CD4-positive, alpha-beta T cell treated with Interleukin-12 subunit alpha and Interleukin-12 subunit beta, for 1 hour (primary cell): ENCODE measurements at regions not wholly inside any gene's neighbourhood (a gene's known extent, or its start where the extent isn't known, plus 50 kb on each side); places are given as distances from the start of the nearest gene placed in this dataset.
"Not testable (repeated sequence)": the region's sequence is repeated elsewhere in the genome, so short reads cannot be mapped to it uniquely, and the experiment has no call there.

ENCODE experiments used
- DNase-seq: peaks from one replicate; pipeline ENCODE4 v3.0.0-alpha.2; 2020

DNA sequence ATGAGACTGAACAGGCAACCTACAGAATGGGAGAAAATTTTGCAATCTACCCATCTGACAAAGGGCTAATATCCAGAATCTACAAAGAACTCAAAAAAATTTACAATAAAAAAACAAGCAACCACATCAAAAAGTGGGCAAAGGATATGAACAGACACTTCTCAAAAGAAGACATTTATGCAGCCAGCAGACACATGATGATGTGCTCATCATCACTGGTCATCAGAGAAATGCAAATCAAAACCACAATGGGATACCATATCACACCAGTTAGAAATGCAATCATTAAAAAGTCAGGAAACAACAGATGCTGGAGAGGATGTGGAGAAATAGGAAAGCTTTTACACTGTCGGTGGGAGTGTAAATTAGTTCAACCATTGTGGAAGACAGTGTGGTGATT lies 51.7 kb upstream of the PAXBP1 start:
- not testable (repeated sequence) for DNase-seq

DNA sequence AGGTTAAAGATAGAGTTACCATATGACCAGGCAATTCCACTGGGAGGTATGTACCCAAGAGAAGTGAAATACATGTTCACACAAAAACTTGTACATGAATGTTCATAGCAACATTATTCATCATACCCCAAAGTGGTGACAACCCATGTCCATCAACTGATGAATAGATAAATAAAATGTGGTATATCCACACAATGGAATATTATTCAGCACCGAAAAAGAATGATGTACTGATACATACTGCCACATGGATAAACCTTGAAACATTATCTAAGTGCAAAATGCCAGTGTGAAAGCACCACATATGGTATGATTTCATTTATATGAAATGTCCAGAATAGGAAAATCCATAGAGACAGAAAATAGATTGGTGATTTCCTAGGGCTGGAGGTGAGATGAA lies 53.4 kb upstream of the PAXBP1 start:
- DNase-seq = no peak

DNA sequence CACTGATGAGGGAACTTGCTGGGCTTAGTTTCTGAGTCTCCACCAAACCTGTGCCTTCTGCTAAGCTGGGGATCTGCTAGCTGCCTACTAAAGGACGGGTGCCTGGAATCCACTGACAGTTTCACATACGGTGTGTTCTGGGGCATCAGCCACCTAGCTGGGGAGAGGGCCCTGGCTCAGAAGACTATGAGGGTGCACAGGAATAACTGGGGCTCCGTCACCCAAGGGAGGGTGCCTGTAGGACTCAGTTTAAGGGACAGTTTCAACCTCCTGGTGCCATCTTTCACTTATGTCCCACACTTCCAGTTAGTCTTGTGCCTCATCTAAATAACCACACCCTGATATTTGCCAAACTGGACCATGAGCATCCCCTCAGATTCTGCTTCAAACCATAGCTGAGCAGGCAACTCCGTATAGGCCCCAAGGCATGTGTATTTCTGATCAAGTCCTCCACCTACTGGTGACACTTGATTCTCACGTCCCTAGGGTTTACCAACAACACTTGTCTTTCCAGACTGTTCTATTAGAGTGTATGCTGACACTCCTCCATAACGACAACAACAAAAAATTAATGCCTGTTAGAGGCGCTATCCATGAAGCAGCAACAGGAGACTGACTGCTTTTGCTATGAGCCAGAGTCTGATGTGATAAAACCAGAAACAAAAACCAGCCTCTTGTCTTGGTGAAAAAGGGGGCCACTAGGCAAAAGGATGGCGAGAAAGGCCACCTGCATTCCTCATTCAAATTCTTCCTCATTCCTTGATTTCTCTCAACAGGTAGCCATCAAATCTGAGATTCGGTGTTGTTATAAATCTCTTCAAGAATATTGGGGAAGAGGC lies 55.0 kb upstream of the PAXBP1 start:
- DNase-seq = peak; percentile 48

DNA sequence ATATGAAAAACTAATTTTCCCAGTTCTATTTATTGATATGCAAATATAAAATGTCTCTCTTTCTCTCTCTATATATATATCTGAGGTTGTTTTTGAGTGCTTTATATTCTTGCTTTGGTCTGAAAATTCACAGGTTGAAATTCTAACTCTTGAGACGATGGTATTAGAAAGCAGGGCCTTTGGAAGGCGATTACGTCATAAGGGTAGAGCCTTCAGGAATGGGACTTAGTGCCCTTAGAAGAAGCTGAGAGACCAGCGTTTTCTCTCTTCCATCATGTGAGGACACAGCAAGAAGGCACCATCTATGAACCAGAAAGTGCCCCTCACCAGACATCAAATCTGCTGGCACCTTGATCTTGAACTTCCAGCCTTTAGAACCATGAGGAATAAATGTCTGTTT lies 57.4 kb upstream of the PAXBP1 start:
- DNase-seq = no peak

DNA sequence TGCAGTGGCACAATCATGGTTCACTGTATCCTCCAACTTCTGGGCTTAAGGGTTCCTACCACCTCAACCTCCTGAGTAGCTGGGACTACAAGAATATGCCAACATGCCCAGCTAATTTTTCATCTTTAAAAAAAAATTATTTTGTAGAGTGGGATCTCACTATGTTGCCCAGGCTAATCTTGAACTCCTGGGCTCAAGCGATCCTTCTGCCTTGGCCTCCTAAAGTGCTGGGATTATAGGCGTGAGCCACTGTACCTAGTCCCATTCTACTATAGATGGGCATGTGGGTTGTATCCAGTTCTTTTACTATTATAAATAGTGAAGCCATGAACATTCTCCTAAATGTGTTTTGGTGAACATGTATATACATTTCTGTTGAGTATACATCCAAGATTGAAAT lies 57.9 kb upstream of the PAXBP1 start:
- no peak for DNase-seq

DNA sequence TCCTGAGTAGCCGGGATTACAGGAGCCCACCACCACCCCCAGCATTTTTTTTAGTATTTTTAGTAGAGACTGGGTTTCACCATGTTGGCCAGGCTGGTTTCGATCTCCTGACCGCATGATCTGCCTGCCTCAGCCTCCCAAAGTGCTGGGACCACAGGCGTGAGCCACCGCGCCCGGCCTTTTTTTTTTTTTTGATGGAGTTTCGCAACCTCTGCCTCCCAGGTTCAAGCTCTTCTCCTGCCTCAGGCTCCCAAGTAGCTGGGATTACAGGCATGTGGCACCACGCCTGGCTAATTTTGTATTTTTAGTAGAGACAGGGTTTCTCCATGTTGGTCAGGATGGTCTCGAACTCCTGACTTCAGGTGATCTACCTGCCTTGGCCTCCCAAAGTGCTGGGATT lies 60.2 kb upstream of the PAXBP1 start:
- DNase-seq = not testable (repeated sequence)

DNA sequence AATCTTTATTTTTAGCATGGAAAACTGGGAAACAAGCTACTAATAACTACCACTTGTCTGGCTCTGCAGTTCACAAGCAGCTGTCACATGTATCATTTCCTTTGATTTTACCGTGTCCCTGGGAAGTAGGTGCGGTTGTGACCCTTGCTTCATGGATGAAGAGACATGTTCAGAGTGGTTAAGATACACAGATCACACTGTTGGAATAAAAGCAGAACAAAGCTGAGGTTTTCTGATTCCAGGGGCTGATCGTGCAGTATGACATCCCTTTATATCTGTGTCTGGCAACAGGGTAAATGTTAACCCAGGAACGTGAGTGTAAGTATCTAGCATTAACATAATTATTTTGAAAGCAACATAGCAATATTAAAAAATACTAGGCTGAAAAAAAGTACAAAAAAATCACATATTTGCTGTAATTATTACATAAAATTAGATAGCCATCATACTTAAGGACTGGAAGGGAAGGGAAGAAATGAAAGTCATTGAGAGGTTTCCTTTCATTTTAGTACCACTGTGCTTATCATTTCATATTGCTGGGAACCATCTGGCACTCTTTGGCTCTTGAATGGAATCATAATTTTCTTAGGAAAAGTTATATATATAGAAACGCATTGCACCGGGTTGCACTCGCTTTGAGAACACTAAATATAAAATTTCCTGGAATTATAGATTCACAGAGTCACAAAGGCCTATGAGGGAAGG lies 62.8 kb upstream of the PAXBP1 start:
- DNase-seq = no peak

DNA sequence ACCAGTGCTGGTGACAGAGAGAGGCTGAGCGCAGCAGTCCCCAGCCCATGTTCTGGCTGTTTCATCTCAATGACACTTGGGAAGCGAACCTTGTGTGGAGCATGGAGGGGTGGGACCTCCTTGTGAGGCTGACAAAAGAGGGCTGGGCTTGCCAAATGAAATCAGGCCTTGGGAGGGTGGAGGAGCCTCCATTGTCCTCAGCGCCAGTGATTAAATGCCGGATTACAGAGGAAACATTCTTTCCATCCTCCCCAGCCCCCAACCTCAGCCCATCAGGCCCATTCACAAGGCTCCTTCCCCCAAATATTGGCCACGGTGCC lies 63.3 kb upstream of the PAXBP1 start:
- DNase-seq = no peak

DNA sequence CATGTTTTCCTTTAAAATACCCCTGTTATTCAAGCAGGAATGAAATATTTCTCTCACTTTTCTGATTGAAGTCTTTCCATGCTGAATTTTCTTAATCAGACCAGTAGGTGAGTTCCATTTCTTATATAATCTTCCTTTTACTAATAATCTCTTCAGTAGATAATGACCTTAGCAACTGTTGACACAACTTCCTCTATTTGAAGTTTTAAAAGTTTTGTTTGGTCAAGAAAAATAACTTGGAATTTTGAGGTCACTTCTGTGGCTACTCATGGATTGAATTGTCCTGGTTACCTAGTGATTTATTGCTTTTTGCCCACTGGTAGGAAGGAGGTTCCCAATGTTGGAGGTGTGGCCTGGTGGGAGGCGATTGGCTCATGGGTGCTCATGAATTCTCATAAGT lies 70.6 kb upstream of the PAXBP1 start:
- DNase-seq = no peak

DNA sequence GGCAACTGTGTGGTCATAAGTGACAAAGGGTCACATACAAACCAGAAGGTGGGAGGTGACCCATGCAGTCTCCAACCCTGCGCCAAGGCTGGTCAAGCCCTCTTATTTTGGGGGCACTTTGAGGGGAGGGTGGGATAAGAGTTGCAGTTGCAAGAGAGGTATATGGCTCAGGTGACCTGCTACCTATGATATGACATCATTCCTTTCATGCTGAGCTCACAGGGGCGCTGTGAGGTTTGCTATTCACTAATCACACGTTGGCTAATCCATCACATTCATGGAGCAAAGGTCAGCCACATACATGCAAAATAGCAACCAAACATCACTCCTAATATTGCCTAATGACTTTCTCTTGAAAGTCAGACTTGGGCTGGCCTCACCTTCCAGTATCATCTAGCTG lies 72.0 kb upstream of the PAXBP1 start:
- no peak for DNase-seq

DNA sequence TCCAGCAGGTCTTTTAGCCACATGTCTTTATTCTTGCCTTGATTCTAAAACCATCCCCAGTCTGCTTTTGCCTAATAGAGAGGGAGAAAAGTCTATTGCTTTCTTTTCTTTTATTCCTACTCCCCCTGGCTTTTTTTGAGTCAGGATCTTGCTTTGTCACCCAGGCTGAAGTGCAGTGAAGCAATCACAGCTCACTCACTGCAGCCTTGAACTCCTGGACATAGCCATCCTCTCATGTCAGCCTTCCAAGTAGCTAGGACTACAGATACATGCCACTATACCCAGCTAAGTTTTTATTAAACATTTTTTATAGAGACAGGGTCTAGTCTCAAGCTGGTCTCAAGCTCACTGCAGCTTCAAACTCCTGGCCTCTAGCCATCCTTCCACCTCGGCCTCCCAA lies 72.5 kb upstream of the PAXBP1 start:
- no peak for DNase-seq

DNA sequence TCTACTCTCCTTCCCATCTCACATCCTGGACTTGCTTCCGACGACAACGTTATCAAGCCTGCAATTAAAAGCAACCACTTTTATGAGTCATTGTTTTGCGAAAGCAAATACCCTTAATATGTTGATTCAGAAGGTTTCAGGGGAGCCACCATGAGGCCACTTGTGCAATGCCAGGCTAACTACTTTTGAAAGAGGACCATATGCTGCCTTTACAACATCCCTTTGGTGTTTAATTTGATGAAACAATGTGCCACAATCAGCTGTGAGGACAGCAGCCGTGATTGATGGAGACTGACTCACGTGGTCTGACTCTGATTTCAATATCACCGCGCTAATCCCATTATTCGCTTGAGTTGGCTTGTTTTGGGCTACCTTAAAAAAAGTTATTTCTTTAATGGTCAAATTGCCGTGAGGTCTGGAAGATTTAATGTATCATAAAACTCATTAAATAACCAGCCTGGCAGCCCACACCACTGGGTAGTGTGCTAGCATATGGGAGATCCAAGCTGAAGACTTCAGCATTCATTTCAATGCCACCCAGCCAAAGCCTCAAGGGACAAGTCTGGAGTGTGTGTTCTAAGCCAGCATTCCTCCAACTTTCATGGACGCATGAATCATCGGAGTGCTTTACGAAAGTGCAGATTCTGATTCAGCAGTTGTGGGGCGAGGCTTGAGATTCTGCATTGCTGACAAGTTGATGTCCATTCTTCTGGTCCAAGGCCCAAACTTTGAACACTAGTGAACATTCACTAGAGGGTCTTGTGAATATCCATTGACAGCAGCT lies 73.3 kb upstream of the PAXBP1 start:
- DNase-seq = no peak

DNA sequence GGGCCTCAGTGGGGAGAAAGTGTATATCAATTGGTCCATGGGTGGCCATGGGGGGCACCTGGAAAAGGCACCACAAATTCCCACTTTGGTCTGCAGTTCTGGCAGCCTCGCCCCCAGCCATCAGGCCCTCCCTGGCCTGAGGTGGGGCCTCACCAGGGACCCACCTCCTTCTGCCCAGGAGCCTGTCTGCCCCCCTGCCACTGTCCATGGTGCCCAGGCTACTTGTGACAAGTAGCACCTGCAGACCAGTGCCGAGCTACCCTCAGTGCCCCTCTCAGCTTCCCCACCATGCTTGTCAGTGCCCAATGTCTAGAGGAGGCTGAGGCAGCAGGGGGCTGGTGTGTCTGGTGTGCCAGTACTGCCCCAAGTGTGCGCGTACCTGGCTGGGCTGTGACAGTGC lies 87.1 kb upstream of the PAXBP1 start:
- no peak for DNase-seq

DNA sequence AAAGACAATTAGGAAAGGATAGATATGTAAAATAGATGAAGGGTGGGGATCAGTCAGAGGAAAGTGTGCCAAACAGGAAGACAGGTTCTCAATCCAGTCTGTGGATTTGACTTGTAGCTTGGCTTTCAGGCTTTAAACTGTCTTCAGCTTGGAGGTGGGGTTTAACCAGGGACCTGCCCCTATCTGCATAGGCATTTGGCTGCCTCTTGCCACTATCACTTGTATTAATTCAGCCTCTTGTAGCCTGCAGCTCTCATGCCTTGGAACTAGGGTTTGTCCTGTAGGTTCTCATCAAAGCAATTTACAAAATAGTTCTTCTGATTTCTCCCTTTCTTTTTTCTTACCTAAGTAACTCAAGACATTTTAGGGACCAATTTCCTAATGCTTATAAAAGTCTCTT lies 88.8 kb upstream of the PAXBP1 start:
- DNase-seq = no peak

DNA sequence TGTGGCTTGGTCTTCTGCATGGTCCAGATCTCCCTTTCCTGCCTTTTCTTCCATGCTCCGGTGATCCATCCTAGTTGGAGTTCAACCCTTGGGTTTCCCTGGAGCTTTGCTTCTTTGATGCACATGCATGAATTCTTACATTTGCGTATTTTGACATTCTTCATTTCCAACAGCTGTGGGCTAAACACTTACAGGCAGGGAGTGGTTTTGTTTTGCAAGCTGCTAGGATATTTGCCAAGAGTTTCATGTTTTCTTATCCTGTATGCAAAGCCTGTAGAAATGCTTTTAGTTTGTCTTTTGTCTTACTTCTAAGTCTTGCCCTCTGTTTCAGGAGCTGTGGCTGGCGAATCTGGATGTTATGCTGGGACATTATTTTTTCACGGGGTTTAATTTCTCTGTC lies 90.3 kb upstream of the PAXBP1 start:
- DNase-seq = no peak

DNA sequence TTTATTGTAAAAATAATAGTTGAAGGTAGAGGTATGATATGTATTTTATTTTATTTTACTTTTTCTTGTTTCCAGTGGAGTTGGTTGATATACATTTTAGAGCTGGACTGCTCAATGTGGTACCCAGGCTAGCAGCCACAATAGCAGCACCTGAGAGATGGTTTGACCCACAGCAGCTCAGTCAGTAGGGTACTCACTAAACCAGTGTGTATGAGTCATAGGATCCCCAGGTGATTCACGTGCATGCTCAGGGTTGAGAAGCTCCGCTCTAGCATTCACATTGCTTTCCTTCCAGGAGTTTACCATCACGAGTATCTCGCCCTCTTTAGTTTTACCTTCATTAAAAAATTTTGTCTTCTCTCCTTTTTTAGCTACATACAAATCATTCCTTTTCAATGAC lies 96.0 kb upstream of the PAXBP1 start:
- no peak for DNase-seq

DNA sequence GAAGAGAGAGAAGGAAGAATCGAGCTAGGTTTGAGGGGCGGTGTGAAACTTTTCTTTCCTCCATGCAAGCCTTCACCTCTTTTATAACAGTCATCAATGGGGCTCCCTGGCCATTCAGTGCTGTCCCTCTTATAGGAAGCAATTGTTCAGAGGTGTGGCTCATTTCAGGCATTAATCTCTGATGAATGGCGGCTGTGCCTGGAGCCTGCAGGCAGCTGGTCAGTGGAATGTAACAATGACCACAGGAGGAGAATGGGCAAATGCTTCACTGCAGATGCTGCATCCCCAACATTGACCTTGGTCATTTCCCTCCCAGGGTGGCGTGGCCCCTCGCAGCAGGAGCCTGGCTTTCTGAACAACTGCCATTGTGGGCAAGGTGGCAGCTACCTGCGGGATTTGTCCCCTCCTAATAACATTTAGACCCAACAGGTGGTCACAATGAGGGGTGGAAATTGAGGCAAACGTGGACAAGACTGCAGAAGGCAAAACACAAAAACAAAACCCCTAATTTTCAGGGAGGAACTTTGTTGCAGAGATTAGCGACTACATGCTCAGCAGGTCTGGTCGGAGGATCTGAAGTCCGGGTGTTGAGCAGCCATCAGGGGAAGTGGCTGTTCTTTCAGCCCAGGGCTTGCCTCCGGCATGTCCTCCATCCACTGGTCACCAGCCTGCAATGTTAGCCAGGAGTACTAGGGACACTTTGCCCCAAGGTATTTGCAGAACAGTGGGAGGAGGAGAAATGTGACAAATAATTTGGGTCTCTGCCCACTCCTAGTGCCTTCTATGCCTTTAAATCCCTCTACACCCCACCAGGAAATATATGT lies 97.3 kb upstream of the PAXBP1 start:
- no peak for DNase-seq

DNA sequence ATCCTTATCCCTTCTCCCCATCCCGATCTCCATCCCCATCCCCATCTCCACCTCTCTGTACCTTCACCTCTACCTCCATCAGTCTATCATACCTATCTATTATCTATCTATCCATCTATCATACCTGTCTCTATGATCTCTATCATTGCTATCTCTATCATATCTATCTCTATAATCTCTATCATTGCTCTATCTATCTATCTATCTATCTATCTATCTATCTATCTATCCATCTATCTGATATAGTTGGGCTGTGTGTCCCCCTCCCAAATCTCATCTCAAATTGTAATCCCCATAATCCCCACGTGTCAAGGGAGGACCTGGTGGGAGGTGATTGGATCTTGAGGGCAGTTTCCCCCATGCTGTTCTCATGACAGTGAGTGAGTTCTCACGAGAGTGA lies 97.9 kb upstream of the PAXBP1 start:
- DNase-seq = no peak

DNA sequence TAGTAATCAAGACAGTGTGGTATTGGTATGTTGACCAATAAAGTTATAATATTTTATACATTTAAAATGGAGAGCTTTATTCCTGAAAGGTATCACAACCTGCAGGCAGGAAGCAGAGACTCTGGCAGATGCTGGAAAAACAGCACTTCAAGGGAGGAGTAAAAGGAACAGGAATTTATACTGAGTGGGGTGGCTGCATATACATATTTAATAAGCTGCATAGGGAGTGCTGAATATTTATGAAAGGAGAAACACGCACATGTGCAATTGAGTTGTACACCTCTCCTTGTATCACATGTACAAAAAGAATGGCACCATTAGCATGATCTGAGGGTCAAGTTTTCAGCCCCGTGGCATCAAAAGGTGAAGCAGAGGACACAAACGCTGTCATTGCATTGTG lies 104.9 kb upstream of the PAXBP1 start:
- DNase-seq = no peak

DNA sequence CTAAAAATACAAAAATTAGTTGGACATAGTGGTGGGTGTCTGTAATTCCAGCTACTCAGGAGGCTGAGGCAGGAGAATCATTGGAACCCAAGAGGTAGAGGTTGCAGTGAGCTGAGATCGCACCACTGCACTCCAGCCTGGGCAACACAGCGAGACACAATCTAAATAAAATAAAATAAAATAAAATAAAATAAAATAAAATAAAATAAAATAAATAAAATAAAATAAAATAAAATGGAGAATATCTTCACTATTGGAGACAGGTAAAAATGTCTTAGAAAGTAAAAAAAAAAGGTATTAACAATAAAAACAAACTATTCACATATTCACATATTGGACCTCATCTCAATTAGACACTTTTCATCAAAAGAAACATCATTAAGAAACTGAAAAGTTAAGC lies 106.3 kb upstream of the PAXBP1 start:
- not testable (repeated sequence) for DNase-seq

DNA sequence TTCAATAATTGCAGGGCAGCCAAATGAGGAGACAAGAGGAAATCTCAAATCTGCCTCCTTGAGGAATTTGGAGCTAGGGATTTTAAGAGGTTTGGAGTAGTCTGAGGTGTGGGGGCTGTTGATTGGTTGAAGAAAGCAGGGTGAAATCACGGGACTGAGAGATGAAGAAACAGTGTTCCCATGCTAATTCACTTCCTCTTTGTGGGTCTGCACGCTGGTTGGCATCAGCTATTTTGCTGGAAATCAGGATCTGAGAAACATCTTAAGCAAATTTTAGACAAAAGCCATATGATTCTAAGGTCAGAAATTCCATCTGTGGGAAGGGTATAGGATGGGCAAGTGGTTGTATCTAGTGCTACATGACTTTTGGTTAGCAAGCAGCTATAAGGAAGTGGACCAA lies 107.1 kb upstream of the PAXBP1 start:
- no peak for DNase-seq

DNA sequence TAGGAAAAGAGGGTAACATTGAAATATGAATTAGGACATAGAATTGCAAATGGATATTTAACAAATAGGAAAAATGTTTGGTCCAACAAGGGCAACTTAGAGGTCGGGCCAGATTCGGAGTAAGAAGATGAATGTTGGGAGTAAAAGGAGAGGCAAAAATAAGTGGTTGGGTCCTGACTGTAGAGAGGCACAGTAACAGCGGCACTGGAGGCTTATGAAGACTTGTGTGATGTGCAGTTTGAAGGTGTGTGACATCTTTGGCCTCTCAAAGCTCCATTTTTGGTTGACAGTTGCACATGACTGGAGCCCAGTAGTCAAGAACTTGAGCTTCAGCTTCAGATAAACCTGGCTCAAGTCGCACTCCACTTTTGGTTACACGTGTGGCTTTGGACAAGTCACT lies 109.9 kb upstream of the PAXBP1 start:
- DNase-seq = no peak

DNA sequence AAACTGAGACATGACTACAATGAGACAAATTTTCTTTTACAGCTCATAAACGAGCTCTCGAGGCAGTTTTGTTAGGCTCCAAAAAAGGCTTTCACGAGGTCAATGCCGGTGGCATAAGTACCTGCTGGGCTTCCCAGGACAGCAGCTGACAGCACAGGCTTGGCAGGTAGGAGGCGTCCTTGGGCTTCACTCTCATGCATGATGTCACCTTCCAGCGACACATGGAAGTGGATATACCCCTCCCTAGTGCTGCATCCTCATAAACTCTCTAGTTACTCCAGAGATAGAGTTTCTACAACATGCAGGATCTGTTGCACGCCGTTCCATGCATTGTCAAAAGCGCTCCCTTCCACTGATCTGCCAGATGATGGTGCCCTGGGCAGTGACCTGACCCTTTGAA lies 112.5 kb upstream of the PAXBP1 start:
- no peak for DNase-seq
